ENCODE measurements at regions not wholly inside any gene's neighbourhood (a gene's known extent, or its start where the extent isn't known, plus 50 kb on each side); places are given as distances from the start of the nearest gene placed in this dataset.
"Not testable (repeated sequence)": the region's sequence is repeated elsewhere in the genome, so short reads cannot be mapped to it uniquely, and the experiment has no call there.

GRCh38 chr10:63919575-63920279, 398.5 kb downstream of the REEP3 start:
- no peak for DNase-seq (ENCODE audit: low read depth, low spot score)
- in situ Hi-C loops (cut with HindIII; ENCODE audit: low pct_unique_long_range_greater_than_20kb, low sequenced_read_pairs) = no loop called here

GRCh38 chr10:63920926-63921325, 399.7 kb downstream of the REEP3 start:
- no peak for DNase-seq (ENCODE audit: low read depth, low spot score)
- in situ Hi-C loops (cut with HindIII; ENCODE audit: low pct_unique_long_range_greater_than_20kb, low sequenced_read_pairs) = no loop called here

- in situ Hi-C loops (cut with HindIII; ENCODE audit: low pct_unique_long_range_greater_than_20kb, low sequenced_read_pairs) = no loop called here
- no peak for DNase-seq (ENCODE audit: low read depth, low spot score)
Measured at GRCh38 chr10:63921908-63922467, 400.8 kb downstream of the REEP3 start.

GRCh38 chr10:63922468-63923284, 401.5 kb downstream of the REEP3 start:
- in situ Hi-C loops (cut with HindIII; ENCODE audit: low pct_unique_long_range_greater_than_20kb, low sequenced_read_pairs) = no loop called here
- DNase-seq (ENCODE audit: low read depth, low spot score) = no peak

- in situ Hi-C loops (cut with HindIII; ENCODE audit: low pct_unique_long_range_greater_than_20kb, low sequenced_read_pairs) = no loop called here
- DNase-seq (ENCODE audit: low read depth, low spot score) = no peak
Measured at GRCh38 chr10:63929831-63930467, 408.7 kb downstream of the REEP3 start.

GRCh38 chr10:63930584-63930983, 409.4 kb downstream of the REEP3 start:
- in situ Hi-C loops (cut with HindIII; ENCODE audit: low pct_unique_long_range_greater_than_20kb, low sequenced_read_pairs) = no loop called here
- DNase-seq (ENCODE audit: low read depth, low spot score) = no peak

- peak; percentile 43 for DNase-seq (ENCODE audit: low read depth, low spot score)
- in situ Hi-C loops (cut with HindIII; ENCODE audit: low pct_unique_long_range_greater_than_20kb, low sequenced_read_pairs) = no loop called here
Measured at GRCh38 chr10:63935705-63936104, 414.5 kb downstream of the REEP3 start.

GRCh38 chr10:63940277-63940922, 419.2 kb downstream of the REEP3 start:
- no peak for DNase-seq (ENCODE audit: low read depth, low spot score)
- in situ Hi-C loops (cut with HindIII; ENCODE audit: low pct_unique_long_range_greater_than_20kb, low sequenced_read_pairs) = no loop called here

GRCh38 chr10:63964406-63964805, 443.2 kb downstream of the REEP3 start:
- no peak for DNase-seq (ENCODE audit: low read depth, low spot score)
- in situ Hi-C loops (cut with HindIII; ENCODE audit: low pct_unique_long_range_greater_than_20kb, low sequenced_read_pairs) = no loop called here

- in situ Hi-C loops (cut with HindIII; ENCODE audit: low pct_unique_long_range_greater_than_20kb, low sequenced_read_pairs) = no loop called here
- no peak for DNase-seq (ENCODE audit: low read depth, low spot score)
Measured at GRCh38 chr10:63965846-63966245, 444.6 kb downstream of the REEP3 start.

GRCh38 chr10:63972949-63973827, 452.0 kb downstream of the REEP3 start:
- in situ Hi-C loops (cut with HindIII; ENCODE audit: low pct_unique_long_range_greater_than_20kb, low sequenced_read_pairs) = no loop called here
- DNase-seq (ENCODE audit: low read depth, low spot score) = no peak

GRCh38 chr10:63976538-63976937, 455.3 kb downstream of the REEP3 start:
- in situ Hi-C loops (cut with HindIII; ENCODE audit: low pct_unique_long_range_greater_than_20kb, low sequenced_read_pairs) = no loop called here
- DNase-seq (ENCODE audit: low read depth, low spot score) = peak; percentile 70

- DNase-seq (ENCODE audit: low read depth, low spot score) = peak; percentile 74
- in situ Hi-C loops (cut with HindIII; ENCODE audit: low pct_unique_long_range_greater_than_20kb, low sequenced_read_pairs) = no loop called here
Measured at GRCh38 chr10:63977329-63977923, 456.2 kb downstream of the REEP3 start.

GRCh38 chr10:63980870-63981269, 459.7 kb downstream of the REEP3 start:
- DNase-seq (ENCODE audit: low read depth, low spot score); in situ Hi-C loops (cut with HindIII; ENCODE audit: low pct_unique_long_range_greater_than_20kb, low sequenced_read_pairs): not testable (repeated sequence)

- in situ Hi-C loops (cut with HindIII; ENCODE audit: low pct_unique_long_range_greater_than_20kb, low sequenced_read_pairs); DNase-seq (ENCODE audit: low read depth, low spot score): not testable (repeated sequence)
Measured at GRCh38 chr10:63984061-63984460, 462.9 kb downstream of the REEP3 start.

- in situ Hi-C loops (cut with HindIII; ENCODE audit: low pct_unique_long_range_greater_than_20kb, low sequenced_read_pairs) = no loop called here
- DNase-seq (ENCODE audit: low read depth, low spot score) = peak; percentile 11
Measured at GRCh38 chr10:63986536-63986935, 465.3 kb downstream of the REEP3 start.

GRCh38 chr10:63987212-63987611, 466.0 kb downstream of the REEP3 start:
- in situ Hi-C loops (cut with HindIII; ENCODE audit: low pct_unique_long_range_greater_than_20kb, low sequenced_read_pairs) = no loop called here
- no peak for DNase-seq (ENCODE audit: low read depth, low spot score)
